NCI-H2196 treated with DMSO at 0.1 percent for 48 hours (cell line): ENCODE measurements at regions not wholly inside any gene's neighbourhood (a gene's known extent, or its start where the extent isn't known, plus 50 kb on each side); places are given as distances from the start of the nearest gene placed in this dataset.
A peak's percentile ranks its signal among the peaks of the same experiment; 100 is the strongest.

Experiments
- DNase-seq: peaks from one replicate; lab custom pipeline; 2025; ENCODE audit not compliant: unreplicated experiment; lab: John Stamatoyannopoulos, UW

- no peak for DNase-seq
These were observed 58.9 kb upstream of the IFNGR1 start for GRCh38 chr6:137277971-137278637.

GRCh38 chr6:137272403-137272802, 53.2 kb upstream of the IFNGR1 start:
- no peak for DNase-seq

DNA sequence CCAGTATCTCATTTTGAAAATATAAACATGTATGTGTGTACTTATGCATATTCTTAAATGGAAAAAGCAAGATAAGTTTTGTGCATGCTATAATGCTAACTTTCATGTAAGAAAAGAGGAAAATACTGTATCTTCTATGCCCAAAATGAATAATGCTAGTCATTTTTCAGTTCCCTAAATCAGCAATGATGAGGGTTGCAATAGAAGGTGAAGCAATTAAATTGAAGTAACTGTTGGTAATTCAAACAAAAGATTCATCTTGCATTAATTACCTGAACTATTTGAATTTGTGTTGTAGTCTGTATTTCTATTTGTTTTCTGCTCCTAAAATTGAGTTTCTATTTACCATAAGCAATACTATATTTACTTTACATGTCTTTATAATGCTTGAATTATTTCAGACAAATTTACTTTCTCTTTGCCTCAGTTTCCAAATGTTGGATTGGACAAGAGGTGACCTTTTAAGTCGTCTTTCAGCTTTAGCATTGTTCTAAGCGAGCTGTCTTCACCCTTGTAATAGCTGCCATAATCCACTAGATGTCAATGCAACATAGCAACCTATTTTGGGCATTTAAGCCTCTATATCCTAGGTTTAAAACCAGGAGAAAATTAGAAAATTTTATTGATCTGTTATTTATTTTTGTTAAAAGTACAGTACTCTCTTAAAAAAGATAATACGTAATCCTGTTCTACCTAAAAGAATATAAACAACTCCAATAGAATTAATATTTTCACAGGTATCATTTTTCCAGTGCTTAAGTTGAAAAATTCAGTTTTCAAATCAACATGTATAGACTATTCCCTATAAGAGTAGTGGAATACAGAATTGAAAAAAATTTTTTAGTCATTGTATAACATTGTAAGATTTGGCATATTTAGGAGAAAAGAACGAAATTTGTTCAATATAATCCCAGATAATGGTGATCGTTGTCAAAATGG, 52.3 kb upstream of the IFNGR1 start:
- peak; percentile 20 for DNase-seq

- no peak for DNase-seq
These were observed 50.6 kb upstream of the IFNGR1 start for GRCh38 chr6:137269803-137270202.

- DNase-seq, result no peak
These were observed 50.2 kb upstream of the IFNGR1 start for GRCh38 chr6:137269347-137269746.
